Astrocyte of the cerebellum (primary cell): ENCODE measurements at regions not wholly inside any gene's neighbourhood (a gene's known extent, or its start where the extent isn't known, plus 50 kb on each side); places are given as distances from the start of the nearest gene placed in this dataset.

Experiments
- DNase-seq: peaks from one replicate; pipeline ENCODE4 v3.0.0-alpha.2; 2011; ENCODE audit warnings: low read depth
- H3K4me3 ChIP-seq: 2 replicates; pipeline ENCODE4 v1.5.1; 2011; ENCODE audit warnings: mild to moderate bottlenecking, low read depth, low read length, moderate library complexity
- CTCF ChIP-seq: IDR thresholded peaks from 2 replicates; pipeline ENCODE4 v1.5.1; 2012; ENCODE audit warnings: low read length, low read depth, moderate library complexity, mild to moderate bottlenecking; ENCODE audit errors: missing control alignments
- in situ Hi-C: cut with HindIII; loops from 2 replicates; pipeline ENCODE4 v1.10.0; 2017; ENCODE audit warnings: low sequenced_read_pairs

GRCh38 chr3:164927728-164928127 is 150.6 kb downstream of the SI start:
- in situ Hi-C loops: no loop called here
- DNase-seq: no peak
- H3K4me3 ChIP-seq: no peak overlapping the region
- no peak for TF ChIP-seq CTCF

- TF ChIP-seq CTCF: no peak
- H3K4me3 ChIP-seq: no peak overlapping the region
- DNase-seq: no peak
- in situ Hi-C loops: no loop called here
Measured at GRCh38 chr3:164918905-164919304, 159.4 kb downstream of the SI start.

- no peak for TF ChIP-seq CTCF
- DNase-seq: no peak
- H3K4me3 ChIP-seq: no peak overlapping the region
- in situ Hi-C loops: no loop called here
Measured at GRCh38 chr3:164912916-164913315, 165.4 kb downstream of the SI start.

GRCh38 chr3:164903820-164904451 is 174.4 kb downstream of the SI start:
- no peak overlapping the region for H3K4me3 ChIP-seq
- TF ChIP-seq CTCF: no peak
- in situ Hi-C loops: no loop called here
- DNase-seq: no peak

- TF ChIP-seq CTCF: no peak
- in situ Hi-C loops: no loop called here
- no peak overlapping the region for H3K4me3 ChIP-seq
- no peak for DNase-seq
Measured at GRCh38 chr3:164897342-164897741, 181.0 kb downstream of the SI start.

- in situ Hi-C loops: no loop called here
- H3K4me3 ChIP-seq: no peak overlapping the region
- TF ChIP-seq CTCF: no peak
- DNase-seq: no peak
Measured at GRCh38 chr3:164890061-164890460, 188.2 kb downstream of the SI start.
